Erythroblast (primary cell): ENCODE measurements at regions not wholly inside any gene's neighbourhood (a gene's known extent, or its start where the extent isn't known, plus 50 kb on each side); places are given as distances from the start of the nearest gene placed in this dataset.

ENCODE experiments used
- GATA1 ChIP-seq: IDR thresholded peaks from 2 replicates; pipeline ENCODE4 v1.6.1; 2011; ENCODE audit warnings: low read depth, mild to moderate bottlenecking, control low read depth, low read length, moderate library complexity
- POLR2A ChIP-seq: IDR thresholded peaks from 2 replicates; pipeline ENCODE4 v1.6.1; 2011; ENCODE audit warnings: mild to moderate bottlenecking, low read length

DNA sequence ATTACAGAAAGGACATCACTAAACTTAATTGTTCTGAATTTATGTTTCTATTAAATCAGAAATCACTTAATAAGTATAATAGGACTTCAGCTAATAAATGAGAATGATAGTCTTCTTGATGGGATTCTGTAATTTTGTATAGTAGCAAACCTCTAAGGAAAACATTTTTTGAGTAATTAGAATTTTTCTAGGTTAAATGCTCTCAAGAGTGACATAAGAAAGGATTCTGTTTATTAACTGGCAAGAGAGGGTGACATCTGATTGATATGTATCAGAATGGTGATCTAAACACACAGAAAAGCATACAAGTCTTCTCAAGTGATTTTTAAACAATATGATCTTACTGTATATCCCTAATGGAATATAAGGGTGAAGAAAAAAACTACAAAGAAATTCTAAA is 1597.7 kb upstream of the PRR20A start:
- TF ChIP-seq POLR2A (no peak), GATA1 (no peak)
